ENCODE measurements at regions not wholly inside any gene's neighbourhood (a gene's known extent, or its start where the extent isn't known, plus 50 kb on each side); places are given as distances from the start of the nearest gene placed in this dataset.
A peak's percentile ranks its signal among the peaks of the same experiment; 100 is the strongest.

DNA sequence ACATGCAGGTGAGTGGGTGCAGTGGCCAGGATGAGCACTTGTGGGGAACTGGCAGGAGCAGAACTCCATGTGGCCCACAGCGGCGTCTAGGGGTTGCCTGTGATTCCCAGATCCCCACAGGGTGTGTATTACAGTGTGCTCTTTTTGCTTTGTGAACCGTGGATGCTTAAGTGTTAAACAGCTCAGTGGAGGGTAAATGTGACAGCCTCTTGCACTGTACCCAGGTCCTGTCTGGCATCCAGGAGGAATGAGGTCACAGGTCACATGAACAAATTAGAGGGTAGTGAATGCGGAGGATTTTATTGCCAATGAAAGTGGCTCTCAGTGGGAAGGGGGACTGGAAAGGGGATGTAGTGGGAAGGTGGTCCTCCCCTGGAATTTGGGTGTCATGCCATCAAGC, 447.8 kb downstream of the SPRY1 start:
- no peak for DNase-seq
- TF ChIP-seq POLR2A (IDR thresholded peaks at IDR 0.05; ENCODE audit: low read length) = no peak
- no peak for TF ChIP-seq GATA1 (IDR thresholded peaks at IDR 0.05; ENCODE audit: low read depth, low read length)

DNA sequence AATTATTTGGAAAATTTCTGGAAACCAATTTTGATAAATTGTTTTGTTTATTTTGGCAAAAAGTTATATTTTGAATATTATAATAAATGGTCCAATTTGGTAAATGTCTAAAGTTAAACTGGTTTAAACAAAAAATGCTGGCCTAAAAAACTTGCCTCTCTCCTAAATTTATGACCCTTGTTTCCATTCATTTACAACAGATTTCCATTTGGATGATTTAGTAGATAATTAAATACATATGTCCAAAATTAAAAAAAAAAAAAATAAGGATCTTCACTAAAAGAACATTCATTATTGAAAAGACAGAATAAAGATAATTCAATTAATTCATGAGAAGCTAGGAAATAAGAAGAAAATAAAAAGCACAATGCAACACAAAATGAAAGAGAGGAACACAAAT, 449.5 kb downstream of the SPRY1 start:
- DNase-seq = no peak
- TF ChIP-seq GATA1 (IDR thresholded peaks at IDR 0.05; ENCODE audit: low read depth, low read length) (no peak), POLR2A (IDR thresholded peaks at IDR 0.05; ENCODE audit: low read length) (no peak)

DNA sequence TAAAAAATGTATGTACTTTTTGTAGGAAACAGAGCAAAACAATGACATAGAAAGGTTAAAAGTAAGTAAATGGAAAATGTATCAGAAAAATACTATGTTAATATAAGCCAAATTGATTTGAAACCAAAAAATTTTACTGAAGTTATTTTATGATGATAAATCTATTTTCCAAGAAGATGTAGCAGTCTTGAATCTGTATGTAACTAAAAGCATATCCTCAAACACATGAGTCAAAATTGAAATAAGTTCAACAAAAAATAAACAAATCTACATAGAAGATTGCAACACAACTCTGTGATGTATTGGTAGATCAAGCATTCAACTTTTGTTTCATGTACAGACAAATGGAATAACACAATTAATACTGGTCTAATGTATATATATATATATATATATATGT, 450.0 kb downstream of the SPRY1 start:
- no peak for TF ChIP-seq POLR2A (IDR thresholded peaks at IDR 0.05; ENCODE audit: low read length)
- no peak for TF ChIP-seq GATA1 (IDR thresholded peaks at IDR 0.05; ENCODE audit: low read depth, low read length)
- DNase-seq = no peak

DNA sequence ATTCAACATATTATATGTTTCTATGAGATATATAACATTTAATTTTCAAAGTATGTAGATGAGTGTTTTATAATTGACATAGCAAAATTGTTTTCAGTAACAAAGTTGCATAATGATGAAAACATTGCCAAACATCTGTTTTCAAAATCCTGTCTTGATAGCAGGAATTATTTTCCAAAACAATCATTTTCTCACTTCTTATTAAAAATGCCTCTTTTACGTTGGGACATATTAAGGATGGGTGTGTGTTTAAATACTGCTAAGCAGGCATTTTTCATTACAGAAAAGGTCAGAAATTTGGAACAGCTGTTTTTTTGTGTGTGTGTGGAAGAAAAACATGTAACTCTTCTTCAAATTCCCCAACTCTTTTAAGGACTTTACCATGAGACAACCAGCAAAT, 452.0 kb downstream of the SPRY1 start:
- no peak for TF ChIP-seq POLR2A (IDR thresholded peaks at IDR 0.05; ENCODE audit: low read length)
- DNase-seq = no peak

DNA sequence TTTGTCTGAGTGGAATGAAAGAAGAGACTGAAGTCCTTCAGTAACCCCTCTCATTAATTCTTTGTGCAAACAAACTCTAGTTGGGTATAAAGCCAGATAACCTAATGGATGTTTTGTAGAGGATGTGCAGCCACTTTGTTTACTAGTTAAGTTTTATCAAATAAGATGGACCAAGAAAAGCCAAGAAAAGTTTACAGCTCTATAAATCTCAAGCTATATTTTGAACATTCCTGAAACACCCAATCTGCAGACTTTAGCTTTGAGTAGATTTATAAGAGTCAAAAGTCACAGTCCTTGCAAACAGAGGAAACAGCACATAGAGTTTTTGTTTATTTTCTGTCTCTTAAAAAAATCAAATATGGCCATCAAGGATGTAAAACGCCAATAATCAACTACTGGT, 452.9 kb downstream of the SPRY1 start:
- DNase-seq = no peak
- TF ChIP-seq POLR2A (IDR thresholded peaks at IDR 0.05; ENCODE audit: low read length) (no peak), GATA1 (IDR thresholded peaks at IDR 0.05; ENCODE audit: low read depth, low read length) (no peak)

DNA sequence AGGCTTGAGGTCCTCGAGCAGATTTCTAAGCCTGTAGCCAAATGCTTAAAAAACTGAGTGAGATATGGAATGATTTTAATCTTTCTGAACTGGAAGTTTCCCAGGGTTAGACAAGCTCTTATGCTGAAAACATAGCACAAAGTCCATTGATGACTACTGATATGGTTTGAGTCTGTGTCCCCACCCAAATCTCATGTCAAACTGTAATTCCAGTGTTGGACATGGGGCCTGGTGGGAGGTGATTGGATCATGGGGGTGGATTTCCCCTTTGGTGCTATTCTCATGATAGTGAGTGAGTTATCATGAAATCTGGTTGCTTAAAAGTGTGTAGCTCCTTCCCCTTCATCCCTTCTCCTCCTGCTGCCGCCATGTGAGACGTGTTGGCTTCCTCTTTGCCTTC, 454.9 kb downstream of the SPRY1 start:
- no peak for DNase-seq
- no peak for TF ChIP-seq GATA1 (IDR thresholded peaks at IDR 0.05; ENCODE audit: low read depth, low read length)
- TF ChIP-seq POLR2A (IDR thresholded peaks at IDR 0.05; ENCODE audit: low read length) = no peak

DNA sequence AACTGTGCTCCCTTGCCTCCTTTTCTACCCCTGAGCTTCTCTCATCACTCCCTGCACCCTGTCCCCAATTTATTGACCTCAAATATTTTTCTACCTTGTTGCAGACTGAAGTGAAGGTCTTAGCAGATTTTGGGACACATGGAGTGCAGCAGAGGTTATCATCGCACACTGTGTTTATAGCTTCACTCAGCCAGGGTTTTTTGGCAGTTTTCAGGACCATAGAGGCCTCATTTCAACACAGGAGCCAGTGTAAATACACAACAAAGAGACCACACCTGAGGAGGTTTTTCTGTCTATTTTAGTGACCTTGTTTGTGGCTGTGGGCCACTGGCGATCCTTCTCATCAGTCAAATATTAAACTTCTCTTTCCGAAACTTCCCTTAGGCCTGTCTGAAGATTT, 457.1 kb downstream of the SPRY1 start:
- no peak for TF ChIP-seq POLR2A (IDR thresholded peaks at IDR 0.05; ENCODE audit: low read length)
- TF ChIP-seq GATA1 (IDR thresholded peaks at IDR 0.05; ENCODE audit: low read depth, low read length) = no peak
- DNase-seq = no peak

DNA sequence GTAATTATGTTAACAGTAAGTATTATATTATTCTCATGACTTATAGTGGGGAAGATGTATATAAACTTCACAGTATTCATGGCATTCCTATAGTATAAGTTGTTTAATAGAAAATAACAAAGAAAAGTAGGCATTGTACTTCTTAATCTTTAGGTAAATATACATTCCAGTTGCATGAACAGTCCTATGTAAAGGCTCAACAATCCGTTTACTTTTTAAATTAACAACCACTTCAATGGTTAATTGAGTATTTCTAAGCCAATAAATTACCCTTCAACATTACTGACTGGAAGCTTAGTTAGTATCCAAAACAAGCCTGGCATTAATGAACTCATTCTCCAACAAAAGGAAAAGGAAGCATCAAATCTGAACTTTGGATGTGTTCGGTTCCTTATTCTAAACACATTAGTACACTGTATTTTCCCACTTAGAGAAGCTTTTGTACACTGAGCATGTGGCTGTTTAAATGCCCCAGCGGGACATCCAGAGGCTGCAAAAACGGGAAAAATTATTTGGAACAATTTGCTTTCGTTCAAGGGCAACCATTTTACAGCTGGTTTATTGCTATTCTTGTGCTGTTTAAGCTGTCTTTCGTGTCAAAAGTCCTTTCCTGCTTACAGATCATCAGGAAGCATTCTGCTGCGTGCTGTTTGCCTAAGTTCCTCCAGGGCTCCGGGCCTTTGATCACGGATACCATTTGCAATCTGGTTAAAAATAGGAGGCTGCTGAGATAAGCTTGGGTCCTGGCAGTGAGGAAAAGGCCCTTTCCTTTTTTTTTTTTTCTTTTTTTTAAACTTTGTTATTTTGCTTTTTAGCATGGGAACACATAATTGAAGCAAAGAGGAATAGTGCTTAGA, 460.3 kb downstream of the SPRY1 start:
- no peak for TF ChIP-seq POLR2A (IDR thresholded peaks at IDR 0.05; ENCODE audit: low read length)
- TF ChIP-seq GATA1 (IDR thresholded peaks at IDR 0.05; ENCODE audit: low read depth, low read length) = no peak
- DNase-seq = peak in 1 of 2 experiments; percentile 4

DNA sequence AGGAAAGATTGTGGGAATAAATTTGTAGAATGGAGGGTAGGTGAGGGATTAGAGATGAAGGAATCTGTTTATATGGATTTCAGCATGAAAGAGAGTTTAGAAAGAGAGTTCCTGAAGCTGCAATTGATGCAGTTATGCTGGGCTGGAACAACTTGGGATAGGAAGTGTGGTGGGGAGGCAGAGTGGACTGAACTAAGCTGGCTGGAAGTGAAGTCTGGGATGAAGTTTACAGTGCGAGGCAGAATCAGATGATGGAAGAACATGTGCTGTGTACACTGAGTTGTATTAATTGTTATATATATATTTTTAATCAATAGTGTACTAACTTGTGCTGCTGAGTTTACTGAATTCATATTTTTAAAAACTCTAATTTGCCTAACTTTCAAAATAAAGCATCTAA, 461.9 kb downstream of the SPRY1 start:
- DNase-seq = no peak

DNA sequence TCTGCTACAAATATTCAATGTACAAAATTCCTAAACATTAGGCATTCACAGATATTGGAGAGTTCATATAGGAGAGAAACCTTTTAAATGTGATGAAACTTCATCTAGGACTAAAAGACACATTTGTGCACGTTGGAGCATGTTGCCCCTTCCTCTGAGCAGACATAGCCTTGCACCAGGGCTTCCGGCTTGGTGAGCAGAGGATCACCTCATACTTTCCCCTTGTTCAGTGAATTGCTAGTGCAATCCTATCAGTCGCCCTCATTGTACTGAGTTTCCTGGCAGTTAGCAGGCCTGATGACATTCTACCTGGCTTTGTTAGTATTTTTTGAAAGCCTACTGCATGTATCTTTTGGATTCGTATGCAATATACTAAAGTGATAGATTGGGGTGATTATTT, 466.2 kb downstream of the SPRY1 start:
- no peak for DNase-seq
- TF ChIP-seq GATA1 (IDR thresholded peaks at IDR 0.05; ENCODE audit: low read depth, low read length) (no peak), POLR2A (IDR thresholded peaks at IDR 0.05; ENCODE audit: low read length) (no peak)

More for the DNA sequence above, 461.9 kb downstream of the SPRY1 start:
- TF ChIP-seq GATA1 (IDR thresholded peaks at IDR 0.05; ENCODE audit: low read depth, low read length) (no peak), POLR2A (IDR thresholded peaks at IDR 0.05; ENCODE audit: low read length) (no peak)

DNA sequence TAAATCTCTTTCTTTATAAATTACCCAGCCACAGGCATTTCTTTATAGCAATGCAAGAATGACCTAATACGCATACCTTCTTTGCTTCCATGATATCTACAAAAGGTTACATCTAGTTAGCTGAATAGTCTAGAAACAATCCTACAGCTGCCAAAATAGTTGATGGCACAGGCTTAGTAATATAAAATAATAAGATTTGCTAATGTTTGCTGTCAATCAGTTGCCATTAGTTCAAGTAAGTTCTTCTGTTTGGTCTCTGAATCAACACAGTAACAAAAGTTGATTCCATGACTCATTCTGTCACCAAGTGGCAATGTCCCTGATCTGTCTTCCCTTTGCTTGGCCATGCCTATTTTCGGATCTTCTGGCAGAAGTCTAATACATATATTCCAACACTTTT, 470.2 kb downstream of the SPRY1 start:
- no peak for TF ChIP-seq GATA1 (IDR thresholded peaks at IDR 0.05; ENCODE audit: low read depth, low read length)
- TF ChIP-seq POLR2A (IDR thresholded peaks at IDR 0.05; ENCODE audit: low read length) = no peak

DNA sequence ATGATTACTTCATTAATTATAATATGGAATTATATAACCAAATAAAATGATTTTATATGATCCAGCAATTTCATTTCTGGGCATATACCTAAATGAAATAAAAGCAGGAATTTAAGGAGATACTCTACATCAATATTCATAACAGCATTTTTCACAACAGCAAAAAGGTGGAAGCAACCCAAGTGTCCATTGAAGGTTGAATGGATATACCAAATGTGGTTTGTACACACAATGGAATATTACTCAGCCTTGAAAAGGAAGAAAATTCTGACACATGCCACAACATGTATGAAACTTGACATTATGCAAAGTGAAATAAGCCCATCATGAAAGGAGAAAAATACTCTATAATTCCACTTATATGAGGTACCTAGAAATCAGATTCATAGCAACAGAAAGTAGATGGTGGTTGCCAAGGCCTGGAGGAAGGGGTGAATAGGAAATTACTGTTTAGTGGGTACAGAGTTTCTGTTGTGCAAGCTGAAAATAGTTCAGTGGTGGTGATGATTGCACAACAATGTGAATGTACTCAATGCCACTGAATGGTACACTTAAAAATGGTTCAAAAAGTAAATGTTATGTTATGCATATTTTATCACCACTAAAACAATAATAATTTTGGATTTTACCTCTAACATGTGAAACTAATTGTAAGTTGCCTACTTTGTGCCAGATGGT, 471.5 kb downstream of the SPRY1 start:
- TF ChIP-seq POLR2A (IDR thresholded peaks at IDR 0.05; ENCODE audit: low read length) (no peak), GATA1 (IDR thresholded peaks at IDR 0.05; ENCODE audit: low read depth, low read length) (no peak)
- no peak for DNase-seq

More for the DNA sequence above, 470.2 kb downstream of the SPRY1 start:
- no peak for DNase-seq

DNA sequence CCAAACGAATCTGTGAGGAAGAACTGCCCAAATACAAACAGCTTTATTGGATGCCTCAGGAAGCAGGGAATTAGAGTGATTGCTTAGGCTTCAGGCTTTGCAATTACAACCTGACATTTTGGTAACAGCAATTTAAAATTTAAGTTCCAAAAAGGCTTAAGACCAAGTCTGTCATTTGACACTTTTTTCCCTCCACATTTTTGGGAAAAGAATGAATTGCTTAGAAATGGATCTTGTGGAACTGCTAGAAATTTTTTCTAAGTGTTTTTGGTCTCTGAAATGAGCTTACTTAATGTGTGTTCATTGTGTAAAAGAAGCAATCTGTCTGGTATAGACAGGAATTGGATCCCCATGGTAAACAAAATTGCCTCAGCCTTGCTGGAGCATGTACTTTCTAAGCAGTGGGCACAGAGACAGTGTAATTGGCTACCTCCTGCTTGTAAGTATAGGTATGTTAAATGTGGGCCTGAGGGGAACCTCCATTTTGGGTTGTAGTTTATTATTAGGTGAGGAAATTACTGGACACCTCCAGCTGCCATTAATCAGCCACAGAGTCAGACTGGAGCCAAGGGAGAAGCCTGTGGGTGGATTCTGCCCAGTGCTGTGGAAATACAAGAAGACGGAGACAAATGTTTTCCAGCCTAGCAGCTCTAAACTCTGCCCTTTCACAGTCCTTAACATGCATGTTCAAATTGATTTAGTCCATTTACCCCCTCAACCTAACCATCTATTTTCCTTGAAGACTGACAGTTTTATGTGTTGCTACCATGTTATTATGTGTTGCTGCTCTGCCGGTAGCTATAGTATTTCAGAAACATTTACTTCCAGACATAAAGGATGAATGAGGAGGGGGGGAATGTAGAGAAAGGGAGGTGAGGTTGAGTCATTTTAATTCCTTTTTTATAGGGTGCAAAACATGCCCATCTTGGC, 473.0 kb downstream of the SPRY1 start:
- no peak for DNase-seq
- TF ChIP-seq POLR2A (IDR thresholded peaks at IDR 0.05; ENCODE audit: low read length) (no peak), GATA1 (IDR thresholded peaks at IDR 0.05; ENCODE audit: low read depth, low read length) (no peak)

Measured in erythroblast (primary cell).